ENCODE measurements at regions not wholly inside any gene's neighbourhood (a gene's known extent, or its start where the extent isn't known, plus 50 kb on each side); places are given as distances from the start of the nearest gene placed in this dataset.

DNA sequence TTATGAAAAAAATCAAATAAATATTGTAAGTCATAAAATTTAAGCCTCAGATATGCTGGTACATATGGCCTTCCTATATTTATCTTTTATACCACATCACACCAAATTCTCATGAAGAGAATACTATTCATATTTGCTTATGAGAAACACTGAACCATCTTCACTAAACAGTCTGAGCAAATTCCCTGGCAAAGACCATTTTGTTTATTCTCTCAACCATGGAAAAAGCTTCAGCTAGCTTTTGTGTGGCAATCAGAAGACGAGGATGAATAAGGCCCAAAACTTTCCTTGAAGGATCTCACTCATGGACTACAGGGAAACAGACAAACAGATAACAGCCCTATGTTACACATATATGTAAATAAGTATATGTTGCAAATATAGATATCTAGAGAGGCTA lies 252.1 kb downstream of the TMX3 start:
- DNase-seq (ENCODE audit: low read depth in 6 of 9, low spot score in 9 of 9) = no peak
- no peaks in the 10 kb centered on the region for H3K27me3 ChIP-seq (ENCODE audit: control insufficient read depth in 2 of 2, insufficient read depth in 1 of 2, low read length in 1 of 2)
- H3K4me1 ChIP-seq (ENCODE audit: control insufficient read depth in 2 of 2, insufficient read depth in 2 of 2, low read length in 2 of 2) = no peaks in the 10 kb centered on the region
- H3K9me3 ChIP-seq (ENCODE audit: control insufficient read depth in 2 of 2, insufficient read depth in 1 of 2, low read length in 1 of 2) = no peaks in the 10 kb centered on the region
- no peak overlapping the region for H3K4me3 ChIP-seq (ENCODE audit: low read length in 2 of 2)
- no peaks in the 10 kb centered on the region for H3K36me3 ChIP-seq (ENCODE audit: control insufficient read depth in 2 of 2, insufficient read depth in 2 of 2, low read length in 1 of 2)
- no peak overlapping the region for H3K27ac ChIP-seq (ENCODE audit: low read depth in 1 of 2, low read length in 1 of 2)
- WGBS = 77% methylated on average over 1 of the region's 1 CpG

DNA sequence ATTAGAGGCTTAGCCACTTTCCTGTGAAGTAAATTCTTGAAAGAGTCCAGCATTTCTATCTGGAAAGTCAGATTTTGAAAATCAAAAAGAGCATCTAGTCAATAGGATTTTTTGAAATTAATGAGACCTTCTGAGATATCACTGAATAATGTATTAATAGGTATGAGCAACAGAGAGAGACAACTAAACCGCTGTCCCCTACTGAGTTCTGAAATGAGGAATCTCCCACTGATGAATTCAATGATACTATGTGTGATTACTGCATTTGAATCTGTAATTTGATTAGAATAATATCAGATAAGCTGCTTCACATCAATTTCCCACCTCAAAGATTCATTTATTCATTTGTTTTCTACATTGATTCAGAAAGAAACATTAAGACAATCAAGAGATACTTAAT lies 252.8 kb downstream of the TMX3 start:
- H3K27ac ChIP-seq (ENCODE audit: low read depth in 1 of 2, low read length in 1 of 2) = no peak overlapping the region
- H3K4me3 ChIP-seq (ENCODE audit: low read length in 2 of 2) = no peak overlapping the region
- H3K4me1 ChIP-seq (ENCODE audit: control insufficient read depth in 2 of 2, insufficient read depth in 2 of 2, low read length in 2 of 2) = no peaks in the 10 kb centered on the region
- no peaks in the 10 kb centered on the region for H3K9me3 ChIP-seq (ENCODE audit: control insufficient read depth in 2 of 2, insufficient read depth in 1 of 2, low read length in 1 of 2)
- 97% methylated on average over 1 of the region's 1 CpG for WGBS
- no peak for DNase-seq (ENCODE audit: low read depth in 6 of 9, low spot score in 9 of 9)
- H3K36me3 ChIP-seq (ENCODE audit: control insufficient read depth in 2 of 2, insufficient read depth in 2 of 2, low read length in 1 of 2) = no peaks in the 10 kb centered on the region
- no peaks in the 10 kb centered on the region for H3K27me3 ChIP-seq (ENCODE audit: control insufficient read depth in 2 of 2, insufficient read depth in 1 of 2, low read length in 1 of 2)

DNA sequence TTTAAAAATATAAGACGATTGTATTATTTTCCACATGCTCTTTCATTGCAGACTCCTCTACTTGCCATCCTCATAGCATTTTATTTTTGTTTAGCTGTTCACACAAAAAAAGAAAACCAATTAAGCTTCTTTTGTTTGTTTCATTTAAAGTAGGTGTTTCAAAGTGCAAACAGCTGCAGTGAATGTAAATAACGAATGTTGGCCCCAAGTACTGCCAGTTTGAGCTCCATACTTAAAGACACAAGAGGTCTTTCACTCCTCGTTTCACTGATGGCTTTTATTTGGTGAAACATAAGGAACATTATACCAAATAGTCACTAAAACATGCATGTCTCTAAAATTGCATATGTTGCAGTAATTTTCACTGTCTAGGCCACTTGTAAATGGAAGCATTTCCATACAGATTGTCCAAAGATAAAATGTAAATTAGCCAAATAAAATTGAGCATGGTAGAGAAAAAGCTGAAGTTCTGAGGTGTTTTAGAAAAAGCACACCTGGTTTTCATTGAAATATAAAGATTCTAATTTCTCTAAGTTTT lies 253.4 kb downstream of the TMX3 start:
- no peak overlapping the region for H3K27ac ChIP-seq (ENCODE audit: low read depth in 1 of 2, low read length in 1 of 2)
- no peaks in the 10 kb centered on the region for H3K27me3 ChIP-seq (ENCODE audit: control insufficient read depth in 2 of 2, insufficient read depth in 1 of 2, low read length in 1 of 2)
- H3K4me1 ChIP-seq (ENCODE audit: control insufficient read depth in 2 of 2, insufficient read depth in 2 of 2, low read length in 2 of 2) = no peaks in the 10 kb centered on the region
- H3K36me3 ChIP-seq (ENCODE audit: control insufficient read depth in 2 of 2, insufficient read depth in 2 of 2, low read length in 1 of 2) = no peaks in the 10 kb centered on the region
- no peak overlapping the region for H3K4me3 ChIP-seq (ENCODE audit: low read length in 2 of 2)
- H3K9me3 ChIP-seq (ENCODE audit: control insufficient read depth in 2 of 2, insufficient read depth in 1 of 2, low read length in 1 of 2) = no peaks in the 10 kb centered on the region
- WGBS = 62% methylated on average over 3 of the region's 3 CpGs
- DNase-seq (ENCODE audit: low read depth in 6 of 9, low spot score in 9 of 9) = no peak

DNA sequence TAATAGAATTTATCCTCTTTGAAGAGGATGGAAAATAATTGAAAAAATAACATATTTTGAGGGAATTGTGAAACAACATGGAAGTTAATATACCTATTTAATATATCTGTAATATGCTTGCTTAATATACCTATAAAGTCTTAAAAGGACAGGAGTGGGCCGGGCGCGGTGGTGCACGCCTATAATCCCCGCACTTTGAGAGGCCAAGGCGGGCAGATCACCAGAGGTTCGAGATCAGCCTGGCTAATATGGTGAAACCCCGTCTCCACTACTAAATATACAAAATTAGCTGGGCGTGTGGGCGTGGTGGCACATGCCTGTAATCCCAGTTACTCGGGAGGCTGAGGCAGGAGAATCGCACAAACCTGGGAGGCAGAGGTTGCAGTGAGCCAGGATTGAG lies 254.9 kb downstream of the TMX3 start:
- 95% methylated on average over 12 of the region's 12 CpGs for WGBS
- no peaks in the 10 kb centered on the region for H3K9me3 ChIP-seq (ENCODE audit: control insufficient read depth in 2 of 2, insufficient read depth in 1 of 2, low read length in 1 of 2)
- H3K27me3 ChIP-seq (ENCODE audit: control insufficient read depth in 2 of 2, insufficient read depth in 1 of 2, low read length in 1 of 2) = no peaks in the 10 kb centered on the region
- no peaks in the 10 kb centered on the region for H3K4me1 ChIP-seq (ENCODE audit: control insufficient read depth in 2 of 2, insufficient read depth in 2 of 2, low read length in 2 of 2)
- no peak overlapping the region for H3K27ac ChIP-seq (ENCODE audit: low read depth in 1 of 2, low read length in 1 of 2)
- DNase-seq (ENCODE audit: low read depth in 6 of 9, low spot score in 9 of 9) = no peak
- H3K4me3 ChIP-seq (ENCODE audit: low read length in 2 of 2) = no peak overlapping the region
- no peaks in the 10 kb centered on the region for H3K36me3 ChIP-seq (ENCODE audit: control insufficient read depth in 2 of 2, insufficient read depth in 2 of 2, low read length in 1 of 2)

DNA sequence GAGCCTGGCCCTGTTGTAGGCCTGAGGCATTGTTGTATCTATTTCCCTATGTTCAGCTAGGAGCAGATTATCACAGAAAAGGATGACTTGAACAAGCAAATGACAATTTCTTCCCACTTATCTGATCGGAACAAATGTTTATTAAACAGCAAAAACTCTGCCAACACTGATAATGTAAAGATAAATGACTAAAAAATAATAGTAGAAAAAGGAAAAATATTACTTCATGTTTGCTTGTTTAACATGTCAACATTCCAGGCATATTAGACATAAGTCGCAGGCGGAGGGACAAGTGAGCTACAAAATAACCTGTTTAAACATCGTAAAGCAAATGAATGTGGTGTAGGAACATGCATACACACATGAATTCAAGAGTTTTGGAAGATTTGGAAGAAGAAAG lies 257.9 kb downstream of the TMX3 start:
- H3K4me1 ChIP-seq (ENCODE audit: control insufficient read depth in 2 of 2, insufficient read depth in 2 of 2, low read length in 2 of 2) = no peaks in the 10 kb centered on the region
- H3K27ac ChIP-seq (ENCODE audit: low read depth in 1 of 2, low read length in 1 of 2) = no peak overlapping the region
- no peaks in the 10 kb centered on the region for H3K9me3 ChIP-seq (ENCODE audit: control insufficient read depth in 2 of 2, insufficient read depth in 1 of 2, low read length in 1 of 2)
- no peak overlapping the region for H3K4me3 ChIP-seq (ENCODE audit: low read length in 2 of 2)
- no peaks in the 10 kb centered on the region for H3K27me3 ChIP-seq (ENCODE audit: control insufficient read depth in 2 of 2, insufficient read depth in 1 of 2, low read length in 1 of 2)
- 93% methylated on average over 4 of the region's 4 CpGs for WGBS
- DNase-seq (ENCODE audit: low read depth in 6 of 9, low spot score in 9 of 9) = no peak
- H3K36me3 ChIP-seq (ENCODE audit: control insufficient read depth in 2 of 2, insufficient read depth in 2 of 2, low read length in 1 of 2) = no peaks in the 10 kb centered on the region

DNA sequence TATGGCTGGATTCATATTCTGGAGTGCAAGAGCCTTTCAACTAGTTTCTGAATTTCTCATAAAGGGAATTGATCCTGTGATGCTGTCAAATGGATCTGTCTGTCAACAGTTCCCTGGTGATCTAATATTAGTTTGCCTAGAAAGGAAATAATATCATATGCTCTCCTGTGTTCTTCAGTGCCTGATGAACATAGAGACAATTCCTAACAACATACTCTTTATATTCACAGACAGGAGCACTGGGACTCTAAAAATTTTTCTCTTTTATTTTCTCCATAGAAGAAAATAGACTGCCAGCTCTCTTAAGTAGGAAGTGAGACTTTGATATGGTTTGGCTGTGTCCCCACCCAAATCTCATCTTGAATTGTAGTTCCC lies 259.7 kb downstream of the TMX3 start:
- DNase-seq (ENCODE audit: low read depth in 6 of 9, low spot score in 9 of 9) = no peak
- no peak overlapping the region for H3K4me3 ChIP-seq (ENCODE audit: low read length in 2 of 2)
- no peaks in the 10 kb centered on the region for H3K36me3 ChIP-seq (ENCODE audit: control insufficient read depth in 2 of 2, insufficient read depth in 2 of 2, low read length in 1 of 2)
- no peaks in the 10 kb centered on the region for H3K27me3 ChIP-seq (ENCODE audit: control insufficient read depth in 2 of 2, insufficient read depth in 1 of 2, low read length in 1 of 2)
- H3K27ac ChIP-seq (ENCODE audit: low read depth in 1 of 2, low read length in 1 of 2) = no peak overlapping the region
- H3K9me3 ChIP-seq (ENCODE audit: control insufficient read depth in 2 of 2, insufficient read depth in 1 of 2, low read length in 1 of 2) = no peaks in the 10 kb centered on the region
- H3K4me1 ChIP-seq (ENCODE audit: control insufficient read depth in 2 of 2, insufficient read depth in 2 of 2, low read length in 2 of 2) = no peaks in the 10 kb centered on the region

DNA sequence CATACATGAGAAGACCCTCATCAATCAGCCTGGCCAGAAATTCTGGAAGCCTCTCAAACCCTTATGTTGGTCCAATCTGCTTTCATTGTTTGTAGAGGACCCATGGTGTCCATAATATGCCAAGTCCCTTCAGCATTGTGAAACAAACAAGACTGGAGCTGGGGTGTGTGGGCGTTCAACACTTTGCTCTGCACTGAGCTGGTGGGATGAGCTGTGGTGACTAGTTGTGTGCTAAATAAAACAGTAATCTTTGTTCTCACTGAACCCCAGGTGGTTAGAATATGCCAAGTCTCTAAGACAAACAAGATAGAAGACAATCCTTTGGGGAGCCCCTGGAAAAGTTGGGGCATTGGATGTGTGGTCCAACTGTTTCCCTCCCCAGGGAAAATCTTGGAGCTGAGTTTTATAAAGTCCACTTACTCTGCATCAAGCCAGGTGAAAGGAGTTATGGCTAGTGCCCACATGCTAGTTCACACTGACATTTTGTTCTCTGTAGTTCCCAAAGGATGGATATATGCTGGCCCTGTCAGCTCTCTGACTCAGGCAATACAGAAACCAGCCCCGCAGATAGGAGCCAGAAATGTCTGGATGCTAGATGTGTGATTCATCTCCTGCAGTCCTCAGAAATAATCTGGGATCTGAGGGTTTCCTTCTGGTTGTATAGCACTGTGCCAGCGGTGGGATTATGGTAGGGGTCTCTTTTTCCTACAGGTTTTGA lies 260.2 kb downstream of the TMX3 start:
- H3K27ac ChIP-seq (ENCODE audit: low read depth in 1 of 2, low read length in 1 of 2) = no peak overlapping the region
- H3K4me3 ChIP-seq (ENCODE audit: low read length in 2 of 2) = no peak overlapping the region
- H3K9me3 ChIP-seq (ENCODE audit: control insufficient read depth in 2 of 2, insufficient read depth in 1 of 2, low read length in 1 of 2) = no peaks in the 10 kb centered on the region
- no peaks in the 10 kb centered on the region for H3K27me3 ChIP-seq (ENCODE audit: control insufficient read depth in 2 of 2, insufficient read depth in 1 of 2, low read length in 1 of 2)
- H3K4me1 ChIP-seq (ENCODE audit: control insufficient read depth in 2 of 2, insufficient read depth in 2 of 2, low read length in 2 of 2) = no peaks in the 10 kb centered on the region
- 83% methylated on average over 3 of the region's 3 CpGs for WGBS
- no peak for DNase-seq (ENCODE audit: low read depth in 6 of 9, low spot score in 9 of 9)
- H3K36me3 ChIP-seq (ENCODE audit: control insufficient read depth in 2 of 2, insufficient read depth in 2 of 2, low read length in 1 of 2) = no peaks in the 10 kb centered on the region

DNA sequence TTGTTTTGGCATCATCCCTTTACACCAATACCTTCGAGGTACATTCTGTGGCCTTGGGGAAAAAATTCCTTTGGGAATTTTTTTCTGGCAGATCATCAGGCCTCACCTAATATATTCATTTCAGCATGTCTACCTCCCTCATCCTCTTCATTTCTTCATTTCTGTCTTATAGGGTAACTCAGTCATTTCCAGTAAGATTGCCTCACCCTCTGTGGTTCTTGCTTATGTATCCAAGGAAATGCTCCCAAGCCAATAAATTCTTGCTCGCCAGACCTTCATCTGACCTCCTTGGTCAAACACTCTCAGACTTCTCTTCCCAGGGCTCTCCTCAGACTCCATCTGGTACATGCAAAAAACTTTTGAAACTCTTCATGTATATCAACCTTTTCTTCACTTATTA lies 265.6 kb downstream of the TMX3 start:
- 93% methylated on average over 2 of the region's 2 CpGs for WGBS
- H3K4me3 ChIP-seq (ENCODE audit: low read length in 2 of 2) = no peak overlapping the region
- DNase-seq (ENCODE audit: low read depth in 6 of 9, low spot score in 9 of 9) = no peak
- H3K27me3 ChIP-seq (ENCODE audit: control insufficient read depth in 2 of 2, insufficient read depth in 1 of 2, low read length in 1 of 2) = no peaks in the 10 kb centered on the region
- no peak overlapping the region for H3K27ac ChIP-seq (ENCODE audit: low read depth in 1 of 2, low read length in 1 of 2)
- no peaks in the 10 kb centered on the region for H3K4me1 ChIP-seq (ENCODE audit: control insufficient read depth in 2 of 2, insufficient read depth in 2 of 2, low read length in 2 of 2)
- no peaks in the 10 kb centered on the region for H3K36me3 ChIP-seq (ENCODE audit: control insufficient read depth in 2 of 2, insufficient read depth in 2 of 2, low read length in 1 of 2)
- H3K9me3 ChIP-seq (ENCODE audit: control insufficient read depth in 2 of 2, insufficient read depth in 1 of 2, low read length in 1 of 2) = no peaks in the 10 kb centered on the region

DNA sequence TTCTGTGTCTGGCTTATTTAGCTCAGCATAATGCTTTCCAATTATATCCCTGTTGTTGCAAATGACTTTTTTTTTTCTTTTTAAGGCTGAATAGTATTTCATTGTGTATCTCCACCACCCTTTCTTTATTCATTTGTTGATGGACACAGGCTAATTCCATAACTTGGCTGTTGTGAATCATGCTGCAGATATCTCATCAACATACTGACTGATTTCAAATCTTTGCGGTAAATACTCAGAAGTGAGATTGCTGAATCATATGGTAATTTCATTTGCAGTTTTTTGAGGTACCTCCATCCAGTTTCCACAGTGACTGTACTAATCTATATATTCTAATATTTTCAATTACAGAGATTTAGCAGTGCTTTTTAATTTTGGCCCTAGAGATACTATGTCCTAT lies 266.2 kb downstream of the TMX3 start:
- Histone ChIP-seq H3K27ac (ENCODE audit: low read depth in 1 of 2, low read length in 1 of 2) (no peak overlapping the region), H3K36me3 (ENCODE audit: control insufficient read depth in 2 of 2, insufficient read depth in 2 of 2, low read length in 1 of 2) (no peaks in the 10 kb centered on the region), H3K4me1 (ENCODE audit: control insufficient read depth in 2 of 2, insufficient read depth in 2 of 2, low read length in 2 of 2) (no peaks in the 10 kb centered on the region), H3K27me3 (ENCODE audit: control insufficient read depth in 2 of 2, insufficient read depth in 1 of 2, low read length in 1 of 2) (no peaks in the 10 kb centered on the region), H3K4me3 (ENCODE audit: low read length in 2 of 2) (no peak overlapping the region), H3K9me3 (ENCODE audit: control insufficient read depth in 2 of 2, insufficient read depth in 1 of 2, low read length in 1 of 2) (no peaks in the 10 kb centered on the region)
- DNase-seq (ENCODE audit: low read depth in 6 of 9, low spot score in 9 of 9) = no peak
- 93% methylated on average over 1 of the region's 1 CpG for WGBS
